WTC11 (cell line): ENCODE measurements at regions not wholly inside any gene's neighbourhood (a gene's known extent, or its start where the extent isn't known, plus 50 kb on each side); places are given as distances from the start of the nearest gene placed in this dataset.
"Not testable (repeated sequence)": the region's sequence is repeated elsewhere in the genome, so short reads cannot be mapped to it uniquely, and the experiment has no call there.

Experiments used
- ATAC-seq: fragments of 200-7000 bp; cut with Tn5 transposase; 2 replicates; pipeline ENCODE4 v1.10.0; 2021; ENCODE audit warnings: mild to moderate bottlenecking, moderate library complexity
- CTCF ChIA-PET: fragments of 300-600 bp; sonication (Branson Sonifier 250); formaldehyde crosslinking; loops from one replicate; lab custom pipeline; 2021; ENCODE audit warnings: antibody characterized with exemption; lab: Charles Lee
- POLR2A ChIA-PET: fragments of 350-600 bp; sonication (Branson Sonifier 250); formaldehyde crosslinking; loops from one replicate; lab custom pipeline; 2021; ENCODE audit warnings: antibody characterized with exemption; lab: Charles Lee
- DNase-seq: peaks from one replicate; pipeline ENCODE4 v3.0.0; 2021; ENCODE audit warnings: low spot score
- H3K27ac Mint-ChIP-seq: 2 replicates; pipeline ENCODE4 v1.8.0; 2021; ENCODE audit warnings: mixed read lengths
- H3K27me3 Mint-ChIP-seq: 2 replicates; pipeline ENCODE4 v1.8.0; 2021; ENCODE audit warnings: low read depth, mild to moderate bottlenecking, moderate library complexity, mixed read lengths
- H3K36me3 Mint-ChIP-seq: 2 replicates; pipeline ENCODE4 v1.8.0; 2021; ENCODE audit warnings: mixed read lengths
- H3K4me1 Mint-ChIP-seq: 2 replicates; pipeline ENCODE4 v1.8.0; 2022; ENCODE audit warnings: mixed read lengths
- H3K4me3 Mint-ChIP-seq: 2 replicates; pipeline ENCODE4 v1.8.0; 2021; ENCODE audit warnings: mild to moderate bottlenecking, moderate library complexity, mixed read lengths
- H3K9me3 Mint-ChIP-seq: 2 replicates; pipeline ENCODE4 v1.8.0; 2021; ENCODE audit warnings: mixed read lengths
- ATF1 ChIP-seq: sonication (generic); formaldehyde crosslinking; IDR thresholded peaks from 2 replicates; pipeline ENCODE4 v1.8.1; 2023; ENCODE audit warnings: mild to moderate bottlenecking, moderate library complexity, missing genetic modification reagents
- ATF6 ChIP-seq: sonication (generic); formaldehyde crosslinking; IDR thresholded peaks from 2 replicates; pipeline ENCODE4 v1.8.1; 2023; ENCODE audit warnings: mild to moderate bottlenecking, missing genetic modification reagents
- CREM ChIP-seq: sonication (generic); formaldehyde crosslinking; IDR thresholded peaks from 2 replicates; pipeline ENCODE4 v1.8.1; 2022; ENCODE audit warnings: mild to moderate bottlenecking, missing genetic modification reagents, moderate library complexity
- E2F1 ChIP-seq: sonication (generic); formaldehyde crosslinking; IDR thresholded peaks from 2 replicates; pipeline ENCODE4 v1.8.0; 2022; ENCODE audit warnings: mild to moderate bottlenecking, missing genetic modification reagents
- ELF4 ChIP-seq: sonication (generic); formaldehyde crosslinking; IDR thresholded peaks from 2 replicates; pipeline ENCODE4 v1.8.1; 2022; ENCODE audit warnings: low read depth, mild to moderate bottlenecking, moderate library complexity, missing genetic modification reagents
- ERG ChIP-seq: fragments of 250-450 bp; sonication (Bioruptor Pico); IDR thresholded peaks from 2 replicates; pipeline ENCODE4 v1.8.0; 2021; ENCODE audit warnings: mild to moderate bottlenecking
- GABPB1 ChIP-seq: sonication (generic); formaldehyde crosslinking; IDR thresholded peaks from 2 replicates; pipeline ENCODE4 v1.8.1; 2023; ENCODE audit warnings: mild to moderate bottlenecking, missing genetic modification reagents
- HMGXB4 ChIP-seq: sonication (generic); formaldehyde crosslinking; IDR thresholded peaks from 2 replicates; pipeline ENCODE4 v1.8.1; 2023; ENCODE audit warnings: mild to moderate bottlenecking, moderate library complexity, missing genetic modification reagents
- MXD4 ChIP-seq: fragments of 250-450 bp; sonication (Bioruptor Pico); IDR thresholded peaks from 2 replicates; pipeline ENCODE4 v1.8.0; 2021; ENCODE audit warnings: mild to moderate bottlenecking, moderate library complexity, borderline replicate concordance
- MYBL2 ChIP-seq: sonication (generic); formaldehyde crosslinking; IDR thresholded peaks from 2 replicates; pipeline ENCODE4 v1.8.1; 2023; ENCODE audit warnings: mild to moderate bottlenecking, moderate library complexity, missing genetic modification reagents
- NFE2L1 ChIP-seq: sonication (generic); formaldehyde crosslinking; IDR thresholded peaks from 2 replicates; pipeline ENCODE4 v1.8.1; 2023; ENCODE audit warnings: missing genetic modification reagents
- NFYB ChIP-seq: sonication (generic); formaldehyde crosslinking; conservative IDR thresholded peaks from 2 replicates; pipeline ENCODE4 v1.8.0; 2022; ENCODE audit warnings: low read depth, missing genetic modification reagents
- OVOL2 ChIP-seq: fragments of 250-450 bp; sonication (Bioruptor Pico); IDR thresholded peaks from 2 replicates; pipeline ENCODE4 v1.9.0; 2021; ENCODE audit warnings: mild to moderate bottlenecking, borderline replicate concordance
- SMAD3 ChIP-seq: sonication (generic); formaldehyde crosslinking; IDR thresholded peaks from 2 replicates; pipeline ENCODE4 v1.8.0; 2022; ENCODE audit warnings: missing genetic modification reagents, mild to moderate bottlenecking, borderline replicate concordance
- SMAD4 ChIP-seq: sonication (generic); formaldehyde crosslinking; IDR thresholded peaks from 2 replicates; pipeline ENCODE4 v1.8.0; 2022; ENCODE audit warnings: mild to moderate bottlenecking, missing genetic modification reagents
- USF2 ChIP-seq: sonication (generic); formaldehyde crosslinking; IDR thresholded peaks from 2 replicates; pipeline ENCODE4 v1.8.1; 2023; ENCODE audit warnings: mild to moderate bottlenecking, missing genetic modification reagents, moderate library complexity
- ZNF532 ChIP-seq: fragments of 250-450 bp; sonication (Bioruptor Pico); IDR thresholded peaks from 2 replicates; pipeline ENCODE4 v1.9.0; 2021; ENCODE audit warnings: mild to moderate bottlenecking, borderline replicate concordance
- TF ChIP-seq, protein P1 (sequence below): fragments of 250-450 bp; sonication (Bioruptor Pico); IDR thresholded peaks from 2 replicates; pipeline ENCODE4 v1.9.0; 2021; ENCODE audit warnings: mild to moderate bottlenecking

DNA sequence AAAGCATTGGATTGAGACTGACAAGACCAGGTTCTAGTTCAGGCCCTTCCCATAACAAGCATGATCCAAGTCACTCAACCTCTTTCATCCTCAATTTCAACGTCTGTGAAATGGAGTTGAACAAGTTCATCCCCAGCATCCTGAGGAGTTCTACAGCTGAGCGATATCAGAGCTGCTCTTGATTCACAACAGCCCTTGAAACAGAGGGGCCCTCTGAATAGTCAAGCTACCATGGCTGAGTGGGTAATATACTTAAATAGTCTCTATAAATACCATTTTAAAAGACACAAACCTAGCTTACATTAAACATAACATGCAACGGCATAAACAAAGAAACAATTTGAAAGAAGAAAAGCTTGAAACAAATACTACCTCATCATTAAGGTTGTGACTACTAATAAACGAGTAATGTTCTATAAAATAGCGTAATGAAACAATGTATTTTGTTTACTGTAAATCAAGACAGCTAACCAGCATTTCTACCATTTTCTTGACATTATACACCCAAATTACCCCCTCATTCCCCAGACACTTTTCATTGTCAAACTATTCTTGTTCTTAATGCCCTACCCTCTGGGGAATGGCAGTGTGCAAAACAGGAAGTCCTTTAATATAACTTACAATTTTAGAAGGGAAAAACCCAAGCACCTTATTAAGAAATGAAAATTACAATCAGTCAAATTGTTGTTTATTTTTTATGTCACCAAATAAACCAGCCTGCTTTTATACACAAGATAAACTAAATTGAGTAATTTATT lies 202.3 kb downstream of the PARM1 start:
- ChIA-PET CTCF (no interaction called here), POLR2A (no interaction called here)
- Mint-ChIP-seq H3K36me3 (no peaks in the 10 kb centered on the region), H3K4me3 (no peak overlapping the region), H3K27ac (no peak overlapping the region), H3K27me3 (no peaks in the 10 kb centered on the region), H3K4me1 (no peaks in the 10 kb centered on the region), H3K9me3 (no peaks in the 10 kb centered on the region)
- DNase-seq (no peak), ATAC-seq (no peak)
- no peak for TF ChIP-seq MXD4 (CRISPR knock-in tag)
- no peak for TF ChIP-seq ZNF532 (CRISPR knock-in tag)
- TF ChIP-seq, protein P1, sequence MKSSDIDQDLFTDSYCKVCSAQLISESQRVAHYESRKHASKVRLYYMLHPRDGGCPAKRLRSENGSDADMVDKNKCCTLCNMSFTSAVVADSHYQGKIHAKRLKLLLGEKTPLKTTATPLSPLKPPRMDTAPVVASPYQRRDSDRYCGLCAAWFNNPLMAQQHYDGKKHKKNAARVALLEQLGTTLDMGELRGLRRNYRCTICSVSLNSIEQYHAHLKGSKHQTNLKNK (CRISPR knock-in tag), result no peak
- no peak for TF ChIP-seq ATF1
- no peak for TF ChIP-seq NFE2L1 (CRISPR knock-in tag)
- no peak for TF ChIP-seq MYBL2
- TF ChIP-seq SMAD4 (CRISPR knock-in tag), result no peak
- TF ChIP-seq ELF4 (CRISPR knock-in tag), result no peak
- TF ChIP-seq GABPB1 (CRISPR knock-in tag), result no peak
- no peak for TF ChIP-seq SMAD3 (CRISPR knock-in tag)
- no peak for TF ChIP-seq ATF6 (CRISPR knock-in tag)
- no peak for TF ChIP-seq ERG

DNA sequence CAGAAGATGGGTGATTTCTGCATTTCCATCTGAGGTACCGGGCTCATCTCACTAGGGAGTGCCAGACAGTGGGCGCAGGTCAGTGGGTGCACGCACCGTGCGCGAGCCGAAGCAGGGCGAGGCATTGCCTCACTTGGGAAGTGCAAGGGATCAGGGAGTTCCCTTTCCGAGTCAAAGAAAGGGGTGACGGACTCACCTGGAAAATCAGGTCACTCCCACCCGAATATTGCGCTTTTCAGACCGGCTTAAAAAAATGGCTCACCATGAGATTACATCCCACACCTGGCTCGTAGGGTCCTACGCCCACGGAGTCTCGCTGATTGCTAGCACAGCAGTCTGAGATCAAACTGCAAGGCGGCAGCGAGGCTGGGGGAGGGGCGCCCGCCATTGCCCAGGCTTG lies 194.0 kb downstream of the PARM1 start:
- H3K4me3 Mint-ChIP-seq, result peak overlapping the region; percentile 72
- peaks cover 23% of the 10 kb centered on the region for H3K9me3 Mint-ChIP-seq
- H3K36me3 Mint-ChIP-seq, POLR2A ChIA-PET, ATAC-seq, DNase-seq: not testable (repeated sequence)
- H3K4me1 Mint-ChIP-seq, result peaks cover 18% of the 10 kb centered on the region
- H3K27me3 Mint-ChIP-seq, result peaks cover 15% of the 10 kb centered on the region
- peak overlapping the region; percentile 84; the same call in 1 of the 2 replicates for H3K27ac Mint-ChIP-seq
- CTCF ChIA-PET, result interaction anchor here (0.6 kb wide), 1 partner anchor 163 kb away, joined by 3 read pairs; no protein-coding TSS in a partner anchor

- Mint-ChIP-seq H3K4me3 (peak overlapping the region; percentile 72), H3K9me3 (peaks cover 30% of the 10 kb centered on the region), H3K27ac (no peak overlapping the region), H3K27me3 (peaks cover 15% of the 10 kb centered on the region), H3K4me1 (peaks cover 21% of the 10 kb centered on the region), H3K36me3 (peaks cover 11% of the 10 kb centered on the region)
- DNase-seq, result no peak
- ChIA-PET CTCF (no interaction called here), POLR2A (no interaction called here)
- ATAC-seq, result peak; percentile 46; the same call in 1 of the 2 replicates
- no peak for TF ChIP-seq OVOL2 (CRISPR knock-in tag)
- no peak for TF ChIP-seq USF2 (CRISPR knock-in tag)
- TF ChIP-seq NFYB (CRISPR knock-in tag), result no peak
- TF ChIP-seq E2F1 (CRISPR knock-in tag), result no peak
- no peak for TF ChIP-seq CREM (CRISPR knock-in tag)
- TF ChIP-seq HMGXB4, result no peak
These were observed 193.1 kb downstream of the PARM1 start for GRCh38 chr4:75126058-75126457.
